HAP-1 (cell line): ENCODE measurements at regions not wholly inside any gene's neighbourhood (a gene's known extent, or its start where the extent isn't known, plus 50 kb on each side); places are given as distances from the start of the nearest gene placed in this dataset.
"Not testable (repeated sequence)": the region's sequence is repeated elsewhere in the genome, so short reads cannot be mapped to it uniquely, and the experiment has no call there.

Experiments
- DNase-seq, 2 experiments: peaks; one replicate each; pipeline ENCODE4 v3.0.0-alpha.2; 2016 to 2020; ENCODE audit warnings: low spot score in 2 of 2
- H3K27me3 ChIP-seq: fragments of 250-450 bp; sonication (Bioruptor Pico); 2 replicates; pipeline ENCODE4 v1.5.1; 2020; ENCODE audit warnings: low read depth, mild to moderate bottlenecking, moderate library complexity
- H3K36me3 ChIP-seq: fragments of 250-450 bp; sonication (Bioruptor Pico); replicated peaks from 2 replicates; pipeline ENCODE4 v1.5.1; 2020; ENCODE audit warnings: mild to moderate bottlenecking
- H3K4me1 ChIP-seq: fragments of 250-450 bp; sonication (Bioruptor Pico); 2 replicates; pipeline ENCODE4 v1.5.1; 2020; ENCODE audit warnings: mild to moderate bottlenecking
- H3K4me3 ChIP-seq: fragments of 250-450 bp; sonication (Bioruptor Pico); 2 replicates; pipeline ENCODE4 v1.5.1; 2020; ENCODE audit warnings: mild to moderate bottlenecking, moderate library complexity
- H3K9me3 ChIP-seq: fragments of 250-450 bp; sonication (Bioruptor Pico); 2 replicates; pipeline ENCODE4 v1.5.1; 2020; ENCODE audit warnings: mild to moderate bottlenecking, moderate library complexity
- in situ Hi-C: fragments of 300-500 bp; cut with MboI; formaldehyde crosslinking; loops from 3 replicates; pipeline ENCODE4 v1.14.3; 2020; ENCODE audit warnings: low sequenced_read_pairs, inconsistent platforms, mixed read lengths

GRCh38 chr9:42306625-42307024 is 123.2 kb downstream of the SPATA31A6 start:
- peak; percentile 53 to 83 for DNase-seq
- H3K4me3 ChIP-seq, H3K27me3 ChIP-seq, in situ Hi-C loops, H3K4me1 ChIP-seq, H3K9me3 ChIP-seq, H3K36me3 ChIP-seq: not testable (repeated sequence)

DNA sequence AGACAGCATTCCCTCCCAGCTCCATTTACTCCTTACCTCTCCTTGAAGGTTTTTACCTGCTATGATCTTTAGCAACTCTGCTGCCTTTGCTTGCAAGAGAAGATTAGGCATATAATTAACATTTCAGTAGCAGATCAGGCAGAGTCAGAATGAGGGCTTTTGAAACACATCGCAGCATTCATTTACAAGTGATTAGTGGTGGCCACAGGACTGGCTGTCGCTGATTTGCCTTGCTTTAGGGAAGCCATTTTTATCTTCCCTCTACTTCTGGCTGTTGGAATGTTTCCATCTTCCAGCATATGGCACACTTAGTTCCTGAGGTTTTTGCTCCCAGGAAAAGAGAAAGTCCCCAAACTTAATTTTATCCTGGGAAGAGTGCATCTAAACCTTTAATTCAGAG is 124.0 kb downstream of the SPATA31A6 start:
- H3K27me3 ChIP-seq, in situ Hi-C loops, H3K36me3 ChIP-seq, H3K4me1 ChIP-seq, H3K9me3 ChIP-seq, H3K4me3 ChIP-seq: not testable (repeated sequence)
- DNase-seq: peak; percentile 10 to 61

- H3K36me3 ChIP-seq, in situ Hi-C loops, H3K4me1 ChIP-seq, H3K27me3 ChIP-seq, H3K9me3 ChIP-seq, H3K4me3 ChIP-seq: not testable (repeated sequence)
- peak in 1 of 2 experiments; percentile 28 for DNase-seq
Measured at GRCh38 chr9:42310972-42311371, 127.5 kb downstream of the SPATA31A6 start.

GRCh38 chr9:42316026-42316425 is 132.6 kb downstream of the SPATA31A6 start:
- H3K27me3 ChIP-seq, H3K4me1 ChIP-seq, H3K36me3 ChIP-seq, H3K4me3 ChIP-seq, H3K9me3 ChIP-seq, in situ Hi-C loops: not testable (repeated sequence)
- DNase-seq: peak in 1 of 2 experiments; percentile 43

- in situ Hi-C loops, H3K9me3 ChIP-seq, H3K36me3 ChIP-seq, H3K27me3 ChIP-seq, H3K4me3 ChIP-seq, DNase-seq, H3K4me1 ChIP-seq: not testable (repeated sequence)
Measured at GRCh38 chr9:42317677-42318076, 134.2 kb downstream of the SPATA31A6 start.

DNA sequence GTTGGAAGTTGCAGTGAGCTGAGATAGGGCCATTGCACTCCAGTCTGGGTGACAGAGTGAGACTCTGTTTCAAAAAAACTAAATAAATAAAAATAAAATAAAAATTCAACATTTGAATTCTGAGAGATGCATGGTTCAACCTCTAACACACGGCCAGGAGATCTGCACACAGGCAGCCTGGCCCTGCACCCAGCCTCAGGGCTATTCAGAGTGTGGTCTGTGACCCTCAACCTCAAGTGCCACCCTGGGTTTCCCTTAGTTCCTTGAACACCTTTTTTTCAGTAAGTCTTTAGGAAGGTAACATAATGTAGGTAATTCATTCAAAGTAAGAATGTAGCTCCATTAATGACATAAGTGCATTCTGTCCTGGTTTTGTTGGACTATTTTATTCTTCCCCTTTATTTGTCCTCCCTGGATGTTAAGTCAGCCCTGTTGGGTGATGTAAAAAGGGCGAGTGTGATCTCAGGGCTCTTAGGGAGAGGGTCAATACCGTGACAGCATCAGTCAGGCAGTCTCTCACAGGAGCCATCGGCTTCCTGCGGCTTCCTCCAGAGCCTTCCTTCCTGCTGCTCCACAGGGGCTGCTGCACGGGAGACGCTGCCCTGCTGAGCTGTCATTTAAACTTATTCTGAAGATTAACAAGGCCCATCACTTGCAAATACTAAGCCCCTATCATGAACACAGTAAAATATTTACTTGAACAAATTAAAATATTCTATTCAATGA is 139.8 kb downstream of the SPATA31A6 start:
- H3K4me1 ChIP-seq, DNase-seq, in situ Hi-C loops: not testable (repeated sequence)

GRCh38 chr9:42325142-42325541 is 141.7 kb downstream of the SPATA31A6 start:
- H3K9me3 ChIP-seq, in situ Hi-C loops, DNase-seq, H3K27me3 ChIP-seq, H3K36me3 ChIP-seq, H3K4me1 ChIP-seq, H3K4me3 ChIP-seq: not testable (repeated sequence)

More for the DNA sequence above, 139.8 kb downstream of the SPATA31A6 start:
- not testable (repeated sequence) for H3K36me3 ChIP-seq, H3K9me3 ChIP-seq, H3K27me3 ChIP-seq, H3K4me3 ChIP-seq

DNA sequence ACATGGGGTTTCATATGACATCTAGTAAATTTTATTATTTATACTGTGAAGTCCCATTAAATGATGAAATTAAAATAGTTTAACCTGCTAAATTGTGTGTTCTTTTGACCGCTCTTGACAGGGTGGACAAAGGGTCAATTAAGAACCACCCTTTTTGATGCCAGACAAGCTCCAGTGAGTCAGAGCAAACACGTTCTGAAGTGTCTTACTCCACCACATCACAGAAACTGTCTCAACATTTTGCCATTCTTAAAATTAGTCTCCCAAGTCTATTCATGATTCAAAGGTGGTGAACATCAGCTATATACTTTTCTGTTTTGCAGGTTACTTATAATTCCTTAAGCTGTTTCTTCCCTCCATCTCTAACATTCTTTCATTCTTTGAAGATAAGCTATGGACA is 142.1 kb downstream of the SPATA31A6 start:
- H3K4me1 ChIP-seq, H3K27me3 ChIP-seq, DNase-seq, H3K9me3 ChIP-seq, H3K36me3 ChIP-seq, in situ Hi-C loops, H3K4me3 ChIP-seq: not testable (repeated sequence)

DNA sequence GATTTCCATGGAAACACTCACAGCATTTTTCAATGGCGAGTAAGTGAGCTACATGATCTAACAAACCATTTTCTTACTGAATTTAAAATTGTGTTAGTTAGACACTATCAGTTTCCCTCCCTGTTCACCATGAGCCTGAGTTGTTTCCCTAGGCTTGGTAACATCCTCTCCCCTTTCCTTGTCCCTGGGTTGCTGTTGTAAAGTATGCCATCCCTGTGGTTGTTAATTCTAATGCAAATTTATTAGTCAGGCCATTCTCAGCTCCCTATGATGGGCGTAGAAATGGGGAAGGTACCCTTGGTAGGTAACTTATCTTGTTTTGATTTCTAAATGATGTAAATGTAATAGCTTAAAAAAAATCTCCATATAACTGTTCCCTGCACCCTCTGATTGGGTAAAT is 143.0 kb downstream of the SPATA31A6 start:
- H3K9me3 ChIP-seq, H3K36me3 ChIP-seq, H3K4me3 ChIP-seq, H3K27me3 ChIP-seq, DNase-seq, in situ Hi-C loops, H3K4me1 ChIP-seq: not testable (repeated sequence)

GRCh38 chr9:42335342-42335741 is 151.9 kb downstream of the SPATA31A6 start:
- in situ Hi-C loops, DNase-seq: not testable (repeated sequence)

GRCh38 chr9:42335984-42336657 is 152.7 kb downstream of the SPATA31A6 start:
- H3K4me3 ChIP-seq, H3K27me3 ChIP-seq, H3K36me3 ChIP-seq, DNase-seq, H3K4me1 ChIP-seq, in situ Hi-C loops, H3K9me3 ChIP-seq: not testable (repeated sequence)

More at GRCh38 chr9:42335342-42335741, 151.9 kb downstream of the SPATA31A6 start:
- not testable (repeated sequence) for H3K9me3 ChIP-seq, H3K36me3 ChIP-seq, H3K27me3 ChIP-seq, H3K4me3 ChIP-seq, H3K4me1 ChIP-seq

DNA sequence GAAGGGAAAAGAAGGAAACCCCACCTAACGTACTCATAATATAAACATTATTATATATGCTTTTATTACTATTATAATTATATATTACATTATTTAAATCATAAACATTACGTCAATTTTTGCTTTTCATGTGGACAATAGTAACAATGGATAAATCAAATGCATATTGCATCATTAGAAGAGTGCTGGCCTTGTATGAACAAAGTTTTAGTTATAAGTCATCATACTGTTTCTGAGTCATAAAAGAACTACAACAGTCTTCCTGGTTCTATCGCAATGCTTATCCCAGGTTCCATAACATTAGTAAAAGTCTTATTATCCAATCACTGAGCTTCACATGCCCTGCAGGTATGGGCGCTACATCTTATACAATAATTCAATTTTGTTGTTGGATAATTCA is 154.8 kb downstream of the SPATA31A6 start:
- H3K27me3 ChIP-seq, in situ Hi-C loops, H3K4me3 ChIP-seq, H3K36me3 ChIP-seq, DNase-seq, H3K9me3 ChIP-seq, H3K4me1 ChIP-seq: not testable (repeated sequence)

- H3K27me3 ChIP-seq, H3K4me3 ChIP-seq, in situ Hi-C loops, H3K9me3 ChIP-seq, H3K4me1 ChIP-seq, H3K36me3 ChIP-seq, DNase-seq: not testable (repeated sequence)
Measured at GRCh38 chr9:42339671-42340434, 156.4 kb downstream of the SPATA31A6 start.

DNA sequence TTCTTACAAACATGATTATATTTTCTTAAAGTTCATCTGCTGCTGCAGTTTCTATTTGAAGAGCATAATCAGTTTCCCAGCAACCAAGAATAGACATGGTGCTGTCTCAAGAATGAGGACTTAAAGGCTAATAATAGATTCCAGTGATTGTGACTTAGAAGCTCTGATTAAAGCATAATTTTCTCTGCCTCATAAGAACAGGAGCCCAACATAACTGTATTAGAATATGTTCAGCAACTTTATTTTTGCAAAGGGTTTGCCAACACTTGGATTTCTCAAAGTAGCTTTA is 156.9 kb downstream of the SPATA31A6 start:
- DNase-seq, H3K9me3 ChIP-seq, H3K4me3 ChIP-seq, in situ Hi-C loops, H3K27me3 ChIP-seq, H3K4me1 ChIP-seq, H3K36me3 ChIP-seq: not testable (repeated sequence)
